ENCODE measurements at regions not wholly inside any gene's neighbourhood (a gene's known extent, or its start where the extent isn't known, plus 50 kb on each side); places are given as distances from the start of the nearest gene placed in this dataset.

DNA sequence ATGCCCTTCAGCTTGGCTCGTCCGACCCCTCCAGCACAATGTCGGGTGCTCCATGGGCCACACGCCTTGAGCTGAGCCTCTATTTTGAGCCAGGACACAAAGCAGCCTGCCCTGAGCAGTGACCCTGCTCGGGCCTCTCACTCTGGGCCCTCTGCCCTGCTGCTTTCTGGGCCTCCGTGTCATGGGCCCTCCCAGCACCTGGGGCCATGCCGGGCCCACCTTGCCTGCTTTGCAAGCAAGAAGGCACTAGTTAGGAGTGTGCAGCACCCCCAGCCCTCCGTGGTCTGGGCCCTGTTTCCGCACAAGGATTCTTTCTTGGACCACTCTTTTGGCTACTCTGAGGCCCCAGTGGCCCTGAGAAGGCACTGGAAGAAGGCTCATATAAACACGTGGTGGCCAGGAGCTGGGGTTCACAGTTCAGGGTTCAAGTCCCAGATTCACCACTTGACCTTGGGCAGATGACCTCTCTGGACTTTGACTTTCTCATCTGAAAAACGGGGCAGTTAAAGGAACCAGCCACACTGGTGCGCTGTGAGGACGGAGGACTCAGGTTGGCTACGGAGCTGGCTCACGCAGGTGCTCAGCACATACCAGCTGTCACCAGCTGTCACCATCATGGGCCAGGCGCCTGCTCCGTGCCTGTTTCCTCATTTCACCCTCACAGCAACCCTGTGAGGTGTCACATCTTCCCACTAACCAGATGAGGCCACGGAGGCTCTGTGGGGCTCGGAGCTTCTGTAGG is 166.0 kb upstream of the GSE1 start:
- TF ChIP-seq SIN3A (IDR thresholded peaks at IDR 0.05; ENCODE audit: borderline replicate concordance, insufficient read depth, low read length) (no peak), POLR2AphosphoS5 (IDR thresholded peaks at IDR 0.05; ENCODE audit: low read depth, low read length) (no peak), TAF1 (IDR thresholded peaks at IDR 0.05; ENCODE audit: borderline replicate concordance, insufficient read depth, low read length) (no peak), FOXP2 (optimal IDR thresholded peaks at IDR 0.05; ENCODE audit: borderline replicate concordance, extremely low read depth, extremely low read length, insufficient read depth) (no peak)
- TF ChIP-seq, protein P1, sequence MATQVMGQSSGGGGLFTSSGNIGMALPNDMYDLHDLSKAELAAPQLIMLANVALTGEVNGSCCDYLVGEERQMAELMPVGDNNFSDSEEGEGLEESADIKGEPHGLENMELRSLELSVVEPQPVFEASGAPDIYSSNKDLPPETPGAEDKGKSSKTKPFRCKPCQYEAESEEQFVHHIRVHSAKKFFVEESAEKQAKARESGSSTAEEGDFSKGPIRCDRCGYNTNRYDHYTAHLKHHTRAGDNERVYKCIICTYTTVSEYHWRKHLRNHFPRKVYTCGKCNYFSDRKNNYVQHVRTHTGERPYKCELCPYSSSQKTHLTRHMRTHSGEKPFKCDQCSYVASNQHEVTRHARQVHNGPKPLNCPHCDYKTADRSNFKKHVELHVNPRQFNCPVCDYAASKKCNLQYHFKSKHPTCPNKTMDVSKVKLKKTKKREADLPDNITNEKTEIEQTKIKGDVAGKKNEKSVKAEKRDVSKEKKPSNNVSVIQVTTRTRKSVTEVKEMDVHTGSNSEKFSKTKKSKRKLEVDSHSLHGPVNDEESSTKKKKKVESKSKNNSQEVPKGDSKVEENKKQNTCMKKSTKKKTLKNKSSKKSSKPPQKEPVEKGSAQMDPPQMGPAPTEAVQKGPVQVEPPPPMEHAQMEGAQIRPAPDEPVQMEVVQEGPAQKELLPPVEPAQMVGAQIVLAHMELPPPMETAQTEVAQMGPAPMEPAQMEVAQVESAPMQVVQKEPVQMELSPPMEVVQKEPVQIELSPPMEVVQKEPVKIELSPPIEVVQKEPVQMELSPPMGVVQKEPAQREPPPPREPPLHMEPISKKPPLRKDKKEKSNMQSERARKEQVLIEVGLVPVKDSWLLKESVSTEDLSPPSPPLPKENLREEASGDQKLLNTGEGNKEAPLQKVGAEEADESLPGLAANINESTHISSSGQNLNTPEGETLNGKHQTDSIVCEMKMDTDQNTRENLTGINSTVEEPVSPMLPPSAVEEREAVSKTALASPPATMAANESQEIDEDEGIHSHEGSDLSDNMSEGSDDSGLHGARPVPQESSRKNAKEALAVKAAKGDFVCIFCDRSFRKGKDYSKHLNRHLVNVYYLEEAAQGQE (IDR thresholded peaks at IDR 0.05; ENCODE audit: insufficient read depth in 1 of 2, low read depth in 2 of 2, low read length in 2 of 2) = no peak

DNA sequence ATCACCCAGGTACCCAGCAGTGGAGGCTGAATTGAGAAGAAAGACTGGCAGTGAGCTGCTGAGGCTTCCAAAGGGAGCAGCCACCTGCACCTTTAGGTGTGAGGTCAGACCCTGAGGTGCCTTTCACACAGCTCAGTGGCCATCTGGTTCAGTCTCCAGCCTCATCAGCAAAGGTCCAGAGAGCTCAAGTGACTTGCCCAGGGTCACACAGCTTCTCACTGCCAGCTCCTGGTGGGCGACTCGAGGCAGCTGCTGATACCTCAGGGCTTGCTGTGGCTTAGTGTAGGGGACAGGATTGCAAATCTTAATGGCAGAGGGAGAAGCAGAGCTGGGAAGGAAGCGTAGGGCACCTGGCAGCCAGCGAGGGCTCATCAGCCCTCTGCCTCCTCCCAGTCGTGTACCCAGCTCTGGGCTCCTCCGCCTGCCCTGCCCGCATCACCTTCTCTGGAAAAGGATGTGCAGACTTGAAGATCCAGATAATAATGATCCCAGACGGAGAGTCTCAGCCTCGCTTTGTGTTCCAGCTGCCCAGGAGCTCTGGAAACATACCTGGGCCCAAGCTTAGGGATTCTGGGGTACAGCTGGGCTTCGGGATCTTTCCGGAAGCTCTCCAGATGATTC is 165.3 kb upstream of the GSE1 start:
- no peak for TF ChIP-seq SIN3A (IDR thresholded peaks at IDR 0.05; ENCODE audit: borderline replicate concordance, insufficient read depth, low read length)
- no peak for TF ChIP-seq POLR2AphosphoS5 (IDR thresholded peaks at IDR 0.05; ENCODE audit: low read depth, low read length)
- TF ChIP-seq TAF1 (IDR thresholded peaks at IDR 0.05; ENCODE audit: borderline replicate concordance, insufficient read depth, low read length) = no peak
- TF ChIP-seq, protein P1 (IDR thresholded peaks at IDR 0.05; ENCODE audit: insufficient read depth in 1 of 2, low read depth in 2 of 2, low read length in 2 of 2) = no peak
- no peak for TF ChIP-seq FOXP2 (optimal IDR thresholded peaks at IDR 0.05; ENCODE audit: borderline replicate concordance, extremely low read depth, extremely low read length, insufficient read depth)

DNA sequence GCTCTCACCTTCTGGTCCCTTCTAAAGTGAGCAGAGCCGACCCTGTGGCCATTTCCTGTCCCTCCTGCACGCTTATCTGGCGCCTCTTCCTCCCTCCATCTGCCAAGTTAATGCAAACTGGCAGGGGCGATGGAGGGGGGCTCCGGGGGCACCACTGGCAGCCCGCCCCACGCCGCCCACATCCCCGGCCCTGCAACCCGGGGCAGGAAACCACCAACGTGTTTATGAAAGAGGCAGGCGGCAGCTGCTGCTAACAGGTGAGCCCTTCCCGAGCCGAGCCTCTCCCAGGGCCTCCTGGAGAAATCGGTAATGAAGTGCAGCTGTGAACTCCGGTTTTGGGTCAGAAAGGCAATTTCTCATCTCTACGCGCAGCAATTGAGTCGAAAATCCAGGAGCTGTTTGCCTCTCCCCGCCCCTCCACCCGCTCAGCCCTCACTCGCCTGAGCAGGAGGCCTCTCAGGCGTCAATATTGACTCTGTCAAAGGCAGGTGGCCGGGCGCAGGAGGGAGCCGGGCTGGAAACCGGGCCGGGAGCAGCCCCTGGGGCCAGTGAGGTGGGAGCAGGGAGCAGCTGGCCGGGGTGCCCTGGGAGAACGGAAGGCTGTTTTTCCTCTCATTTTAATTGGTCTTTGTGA is 164.4 kb upstream of the GSE1 start:
- TF ChIP-seq FOXP2 (optimal IDR thresholded peaks at IDR 0.05; ENCODE audit: borderline replicate concordance, extremely low read depth, extremely low read length, insufficient read depth) (no peak), TAF1 (IDR thresholded peaks at IDR 0.05; ENCODE audit: borderline replicate concordance, insufficient read depth, low read length) (no peak), POLR2AphosphoS5 (IDR thresholded peaks at IDR 0.05; ENCODE audit: low read depth, low read length) (no peak), SIN3A (IDR thresholded peaks at IDR 0.05; ENCODE audit: borderline replicate concordance, insufficient read depth, low read length) (no peak)
- TF ChIP-seq, protein P1 (IDR thresholded peaks at IDR 0.05; ENCODE audit: insufficient read depth in 1 of 2, low read depth in 2 of 2, low read length in 2 of 2) = no peak

DNA sequence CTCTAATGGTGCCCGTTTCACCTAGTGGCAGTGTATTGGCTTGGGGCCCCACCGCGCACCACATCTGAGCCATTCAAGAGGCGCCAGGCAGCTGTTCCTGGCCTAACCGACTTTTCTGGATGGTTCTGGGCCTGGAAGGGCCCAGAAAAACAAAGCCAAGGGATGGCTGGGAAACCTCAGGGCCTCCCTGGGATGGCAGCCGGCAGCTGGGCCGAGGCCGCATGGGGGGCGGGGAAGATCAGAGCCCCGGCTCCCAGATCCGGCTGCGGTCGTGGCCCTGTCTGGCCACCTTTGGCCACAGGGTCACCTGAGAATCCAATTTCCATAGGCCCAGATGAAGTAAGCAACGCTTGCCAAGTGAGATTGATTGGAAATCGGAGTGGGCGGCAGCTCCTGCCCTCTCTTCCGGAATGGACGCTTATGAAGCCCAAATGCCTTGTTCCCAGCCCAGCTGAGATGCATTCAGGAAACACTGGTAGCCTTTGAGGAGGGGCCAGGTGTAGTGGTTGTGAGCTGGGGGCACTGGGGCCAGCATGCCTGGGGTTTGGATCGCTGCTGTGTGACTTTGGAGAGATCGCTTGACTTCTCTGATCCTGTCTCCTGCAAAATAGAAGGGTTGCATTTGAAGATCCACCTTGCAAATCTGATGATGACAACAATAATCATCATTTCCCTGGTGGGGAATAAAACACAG is 163.8 kb upstream of the GSE1 start:
- no peak for TF ChIP-seq TAF1 (IDR thresholded peaks at IDR 0.05; ENCODE audit: borderline replicate concordance, insufficient read depth, low read length)
- TF ChIP-seq, protein P1 (IDR thresholded peaks at IDR 0.05; ENCODE audit: insufficient read depth in 1 of 2, low read depth in 2 of 2, low read length in 2 of 2) = no peak
- TF ChIP-seq POLR2AphosphoS5 (IDR thresholded peaks at IDR 0.05; ENCODE audit: low read depth, low read length) = no peak
- TF ChIP-seq SIN3A (IDR thresholded peaks at IDR 0.05; ENCODE audit: borderline replicate concordance, insufficient read depth, low read length) = no peak
- TF ChIP-seq FOXP2 (optimal IDR thresholded peaks at IDR 0.05; ENCODE audit: borderline replicate concordance, extremely low read depth, extremely low read length, insufficient read depth) = no peak
